CD4-positive, CD25-positive, alpha-beta regulatory T cell (primary cell): ENCODE measurements at regions not wholly inside any gene's neighbourhood (a gene's known extent, or its start where the extent isn't known, plus 50 kb on each side); places are given as distances from the start of the nearest gene placed in this dataset.

Experiments
- ATAC-seq, 2 donors: fragments of 150-1000 bp; cut with Tn5 transposase; one replicate each; pipeline ENCODE4 v1.10.0; 2021; ENCODE audit warnings: low read depth in 2 of 2, moderate number of reproducible peaks in 2 of 2, moderate library complexity in 1 of 2
- DNase-seq, 3 donors: peaks; one replicate each; pipeline versions ENCODE4 v3.0.0 to v3.0.0-alpha.2; 2012 to 2022; ENCODE audit warnings: mixed read lengths in 1 of 3
- H3K27ac ChIP-seq: one replicate; pipeline ENCODE4 v1.7.0; 2013; ENCODE audit warnings: mild to moderate bottlenecking, low read length; ENCODE audit not compliant: insufficient read depth, poor library complexity, severe bottlenecking
- H3K27me3 ChIP-seq: one replicate; pipeline ENCODE4 v1.7.0; 2013; ENCODE audit warnings: low read length; ENCODE audit not compliant: control insufficient read depth, insufficient read depth
- H3K36me3 ChIP-seq: one replicate; pipeline ENCODE4 v1.7.0; 2013; ENCODE audit warnings: mild to moderate bottlenecking, low read length, moderate library complexity; ENCODE audit not compliant: control insufficient read depth, insufficient read depth
- H3K4me1 ChIP-seq: 2 replicates; pipeline ENCODE4 v1.7.0; 2013; ENCODE audit warnings: mild to moderate bottlenecking, low read length; ENCODE audit not compliant: insufficient read depth, control insufficient read depth, poor library complexity, severe bottlenecking
- H3K4me3 ChIP-seq: one replicate; pipeline ENCODE4 v1.7.0; 2013; ENCODE audit warnings: low read depth, mild to moderate bottlenecking, low read length, moderate library complexity
- H3K9me3 ChIP-seq, 2 experiments: 1 replicate in 1 of 2; 2 replicates in 1 of 2; pipeline ENCODE4 v1.7.0; 2013; ENCODE audit warnings: low read length in 2 of 2, mild to moderate bottlenecking in 1 of 2, moderate library complexity in 1 of 2; ENCODE audit not compliant: control insufficient read depth in 2 of 2
- H3K27ac Mint-ChIP-seq, 3 donors: one replicate each; pipeline ENCODE4 v1.8.0; 2020 to 2022; ENCODE audit warnings: mild to moderate bottlenecking in 3 of 3, mixed read lengths in 3 of 3, moderate library complexity in 2 of 3
- H3K27me3 Mint-ChIP-seq: one replicate; pipeline ENCODE4 v1.8.0; 2022; ENCODE audit warnings: mild to moderate bottlenecking, mixed read lengths
- H3K36me3 Mint-ChIP-seq: one replicate; pipeline ENCODE4 v1.8.0; 2020; ENCODE audit warnings: mixed read lengths
- H3K4me1 Mint-ChIP-seq, 4 donors: one replicate each; pipeline ENCODE4 v1.8.0; 2020 to 2022; ENCODE audit warnings: mixed read lengths in 4 of 4, mild to moderate bottlenecking in 1 of 4
- H3K4me3 Mint-ChIP-seq, 4 donors: one replicate each; pipeline ENCODE4 v1.8.0; 2020 to 2022; ENCODE audit warnings: mild to moderate bottlenecking in 4 of 4, mixed read lengths in 4 of 4, moderate library complexity in 3 of 4
- H3K9me3 Mint-ChIP-seq, 7 donors: one replicate each; pipeline ENCODE4 v1.8.0; 2020 to 2022; ENCODE audit warnings: mixed read lengths in 7 of 7, mild to moderate bottlenecking in 3 of 7, moderate library complexity in 2 of 7

GRCh38 chr1:104795931-104796330, 1046.2 kb downstream of the AMY1C start:
- Histone ChIP-seq H3K4me3 (no peak overlapping the region), H3K27me3 (no peaks in the 10 kb centered on the region), H3K27ac (no peak overlapping the region), H3K36me3 (no peaks in the 10 kb centered on the region), H3K9me3 (peaks cover 0 to 2% of the 10 kb centered on the region in 2 experiments), H3K4me1 (no peaks in the 10 kb centered on the region)
- Mint-ChIP-seq H3K36me3 (no peaks in the 10 kb centered on the region), H3K27me3 (no peaks in the 10 kb centered on the region), H3K27ac (no peak overlapping the region), H3K9me3 (peaks cover 3 to 18% (median 12%) of the 10 kb centered on the region in 7 donors), H3K4me1 (no peaks in the 10 kb centered on the region), H3K4me3 (no peak overlapping the region)
- DNase-seq (no peak), ATAC-seq (no peak)

- peaks cover 0 to 2% of the 10 kb centered on the region in 2 experiments for H3K9me3 ChIP-seq
Observed at GRCh38 chr1:104797982-104798381, 1048.3 kb downstream of the AMY1C start.

DNA sequence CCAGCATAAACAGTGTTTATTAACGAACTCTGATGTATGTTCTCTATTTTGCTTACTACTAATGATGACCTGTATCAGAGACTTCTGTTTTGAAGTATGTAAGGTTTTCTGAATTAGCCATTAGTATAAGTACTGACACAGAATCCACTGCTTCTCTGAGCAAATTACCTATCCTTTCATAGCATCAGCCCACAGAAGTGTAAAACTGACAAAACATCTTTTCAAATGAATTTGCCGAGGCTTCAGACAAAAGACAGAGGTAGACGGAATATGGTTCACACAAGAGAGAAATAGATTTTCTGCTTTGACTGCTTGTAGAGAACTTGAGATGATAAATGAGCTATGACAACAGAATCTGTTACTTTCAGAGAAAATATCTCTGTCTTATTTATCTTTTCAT, 1051.6 kb downstream of the AMY1C start:
- Mint-ChIP-seq H3K9me3 (peaks cover 0 to 18% (median 12%) of the 10 kb centered on the region in 7 donors), H3K36me3 (no peaks in the 10 kb centered on the region), H3K27ac (no peak overlapping the region), H3K4me1 (no peaks in the 10 kb centered on the region), H3K27me3 (no peaks in the 10 kb centered on the region), H3K4me3 (no peak overlapping the region)
- H3K27me3 ChIP-seq = no peaks in the 10 kb centered on the region
- DNase-seq (no peak), ATAC-seq (no peak)
- H3K4me1 ChIP-seq = no peaks in the 10 kb centered on the region
- peaks cover 2 to 3% of the 10 kb centered on the region in 2 experiments for H3K9me3 ChIP-seq
- no peaks in the 10 kb centered on the region for H3K36me3 ChIP-seq
- no peak overlapping the region for H3K4me3 ChIP-seq
- H3K27ac ChIP-seq = no peak overlapping the region

More at GRCh38 chr1:104797982-104798381, 1048.3 kb downstream of the AMY1C start:
- Histone ChIP-seq H3K27me3 (no peaks in the 10 kb centered on the region), H3K4me3 (no peak overlapping the region), H3K27ac (no peak overlapping the region), H3K4me1 (no peaks in the 10 kb centered on the region), H3K36me3 (no peaks in the 10 kb centered on the region)
- DNase-seq (no peak), ATAC-seq (no peak)
- Mint-ChIP-seq H3K9me3 (peaks cover 2 to 18% (median 12%) of the 10 kb centered on the region in 7 donors), H3K36me3 (no peaks in the 10 kb centered on the region), H3K4me3 (no peak overlapping the region), H3K27me3 (no peaks in the 10 kb centered on the region), H3K4me1 (no peaks in the 10 kb centered on the region), H3K27ac (no peak overlapping the region)

- Mint-ChIP-seq H3K4me3 (no peak overlapping the region), H3K27ac (no peak overlapping the region), H3K27me3 (no peaks in the 10 kb centered on the region), H3K9me3 (peaks cover 0 to 16% (median 7%) of the 10 kb centered on the region in 7 donors), H3K4me1 (no peaks in the 10 kb centered on the region), H3K36me3 (no peaks in the 10 kb centered on the region)
- no peak overlapping the region for H3K4me3 ChIP-seq
- no peaks in the 10 kb centered on the region for H3K36me3 ChIP-seq
- ATAC-seq = no peak
- H3K4me1 ChIP-seq = no peaks in the 10 kb centered on the region
- no peak for DNase-seq
- no peaks in the 10 kb centered on the region for H3K27me3 ChIP-seq
- peaks cover 0 to 3% of the 10 kb centered on the region in 2 experiments for H3K9me3 ChIP-seq
- H3K27ac ChIP-seq = no peak overlapping the region
Observed at GRCh38 chr1:104804147-104804546, 1054.4 kb downstream of the AMY1C start.

GRCh38 chr1:104807590-104807989, 1057.9 kb downstream of the AMY1C start:
- Histone ChIP-seq H3K9me3 (peaks cover 0 to 3% of the 10 kb centered on the region in 2 experiments), H3K36me3 (no peaks in the 10 kb centered on the region), H3K4me1 (no peaks in the 10 kb centered on the region), H3K4me3 (no peak overlapping the region), H3K27me3 (no peaks in the 10 kb centered on the region), H3K27ac (no peak overlapping the region)
- Mint-ChIP-seq H3K9me3 (peaks cover 0 to 24% (median 7%) of the 10 kb centered on the region in 7 donors), H3K4me3 (no peak overlapping the region), H3K27ac (no peak overlapping the region), H3K36me3 (no peaks in the 10 kb centered on the region), H3K27me3 (no peaks in the 10 kb centered on the region), H3K4me1 (no peaks in the 10 kb centered on the region)
- DNase-seq (no peak), ATAC-seq (no peak)

GRCh38 chr1:104825401-104825800, 1075.7 kb downstream of the AMY1C start:
- Histone ChIP-seq H3K36me3 (no peaks in the 10 kb centered on the region), H3K27me3 (no peaks in the 10 kb centered on the region), H3K9me3 (peaks cover 0 to 3% of the 10 kb centered on the region in 2 experiments), H3K27ac (no peak overlapping the region), H3K4me1 (no peaks in the 10 kb centered on the region), H3K4me3 (no peak overlapping the region)
- Mint-ChIP-seq H3K4me3 (no peak overlapping the region), H3K4me1 (no peaks in the 10 kb centered on the region), H3K27me3 (no peaks in the 10 kb centered on the region), H3K27ac (no peak overlapping the region), H3K36me3 (no peaks in the 10 kb centered on the region), H3K9me3 (peaks cover 0 to 11% (median 7%) of the 10 kb centered on the region in 7 donors)
- no peak for DNase-seq
- no peak for ATAC-seq

DNA sequence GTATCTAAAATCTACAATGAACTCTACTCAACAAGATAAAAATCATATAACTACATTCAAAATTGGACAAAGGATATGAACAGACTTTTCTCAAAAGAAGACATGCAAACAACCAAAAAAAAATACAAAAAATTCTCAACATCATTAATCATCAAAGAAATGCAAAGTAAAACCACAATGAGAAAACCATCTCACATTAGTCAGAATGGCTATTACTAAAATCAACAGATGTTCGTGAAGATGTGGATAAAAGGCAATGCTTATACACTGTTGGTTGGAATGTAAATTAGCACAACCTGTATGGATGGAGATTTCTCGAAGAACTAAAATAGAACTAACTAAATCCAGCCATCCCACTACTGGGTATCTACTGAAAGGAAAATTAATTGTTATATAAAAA, 1080.8 kb downstream of the AMY1C start:
- Mint-ChIP-seq H3K4me1 (no peaks in the 10 kb centered on the region), H3K27ac (no peak overlapping the region)

DNA sequence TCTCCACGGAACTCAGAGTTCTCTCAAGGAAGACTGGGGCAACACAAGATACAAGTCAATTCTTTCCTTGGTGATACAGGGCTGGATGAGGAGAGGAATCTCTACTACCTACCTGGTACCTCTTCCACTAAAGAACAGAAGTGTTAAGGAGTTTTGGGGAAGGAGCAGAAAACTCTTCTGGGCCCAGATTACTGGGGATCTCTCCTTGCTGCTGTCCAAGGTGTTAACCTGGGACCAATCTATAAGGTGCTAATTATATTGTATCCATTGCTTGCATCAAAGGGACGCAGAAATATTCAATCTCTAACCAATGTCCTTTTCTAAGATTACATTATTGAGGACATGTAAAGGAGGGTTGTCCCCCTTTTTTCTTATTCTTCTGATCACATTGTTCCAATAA, 1102.5 kb downstream of the AMY1C start:
- Histone ChIP-seq H3K27ac (no peak overlapping the region), H3K4me1 (no peaks in the 10 kb centered on the region), H3K4me3 (no peak overlapping the region), H3K36me3 (no peaks in the 10 kb centered on the region), H3K27me3 (no peaks in the 10 kb centered on the region), H3K9me3 (peaks cover 0 to 4% of the 10 kb centered on the region in 2 experiments)
- H3K27ac Mint-ChIP-seq = no peak overlapping the region
- no peak for ATAC-seq
- H3K27me3 Mint-ChIP-seq = no peaks in the 10 kb centered on the region
- peaks cover 0 to 6% (median under 1%) of the 10 kb centered on the region in 7 donors for H3K9me3 Mint-ChIP-seq
- no peak overlapping the region for H3K4me3 Mint-ChIP-seq
- no peak for DNase-seq
- no peaks in the 10 kb centered on the region for H3K36me3 Mint-ChIP-seq
- no peaks in the 10 kb centered on the region for H3K4me1 Mint-ChIP-seq

More for the DNA sequence above, 1080.8 kb downstream of the AMY1C start:
- no peak overlapping the region for H3K4me3 ChIP-seq
- H3K9me3 ChIP-seq = peaks cover 0 to 8% of the 10 kb centered on the region in 2 experiments
- no peaks in the 10 kb centered on the region for H3K36me3 ChIP-seq
- Mint-ChIP-seq H3K36me3 (no peaks in the 10 kb centered on the region), H3K27me3 (no peaks in the 10 kb centered on the region), H3K9me3 (peaks cover 0 to 25% (median 11%) of the 10 kb centered on the region in 7 donors), H3K4me3 (no peak overlapping the region)
- H3K27me3 ChIP-seq = no peaks in the 10 kb centered on the region
- DNase-seq (no peak), ATAC-seq (no peak)
- H3K4me1 ChIP-seq = no peaks in the 10 kb centered on the region
- no peak overlapping the region for H3K27ac ChIP-seq
